Mucosa of descending colon (tissue), 3 donors: ENCODE measurements at regions not wholly inside any gene's neighbourhood (a gene's known extent, or its start where the extent isn't known, plus 50 kb on each side); places are given as distances from the start of the nearest gene placed in this dataset.

ENCODE experiments used
- ATAC-seq: fragments of 200-7000 bp; cut with Tn5 transposase; one replicate; pipeline ENCODE4 v1.9.1; 2020; ENCODE audit warnings: mild to moderate bottlenecking, moderate library complexity
- DNase-seq, 3 donors: peaks; one replicate each; pipeline ENCODE4 v3.0.0-alpha.2; 2020
- H3K36me3 ChIP-seq: fragments of 200-600 bp; one replicate; pipeline ENCODE4 v1.8.0; 2021; ENCODE audit warnings: low read depth, mild to moderate bottlenecking
- H3K4me1 ChIP-seq: fragments of 200-600 bp; one replicate; pipeline ENCODE4 v1.8.0; 2021; ENCODE audit warnings: low read depth, mild to moderate bottlenecking
- H3K4me3 ChIP-seq: fragments of 200-600 bp; one replicate; pipeline ENCODE4 v1.8.0; 2021; ENCODE audit warnings: mild to moderate bottlenecking
- H3K9me3 ChIP-seq: fragments of 200-600 bp; one replicate; pipeline ENCODE4 v1.8.0; 2021; ENCODE audit warnings: mild to moderate bottlenecking
- CTCF ChIP-seq: fragments of 200-600 bp; IDR thresholded peaks from one replicate; pipeline ENCODE4 v1.8.0; 2022; ENCODE audit warnings: antibody characterized with exemption, mild to moderate bottlenecking
- intact Hi-C, 2 donors: fragments of 100-400 bp; cut with DNase I in 1 of 2; cut with micrococcal nuclease in 1 of 2; formaldehyde crosslinking; loops; one replicate each; pipeline versions ENCODE4 v1.11.0 to v1.11.1; 2022; cut with DNase I, micrococcal nuclease
- donor health status: DM: no; HTN: no; CAD: no; lungs with moderate emphysema.
- donor health status: DM: no; HTN: no; CAD: no.
- donor health status: DM: no; HTN: yes; CAD: no.

GRCh38 chr5:85760519-85760918 is 857.2 kb upstream of the COX7C start:
- ATAC-seq (no peak), DNase-seq (no peak)
- Histone ChIP-seq H3K9me3 (peaks cover 2% of the 10 kb centered on the region), H3K4me1 (no peaks in the 10 kb centered on the region), H3K4me3 (no peak overlapping the region), H3K36me3 (no peaks in the 10 kb centered on the region)
- TF ChIP-seq CTCF, result no peak
- intact Hi-C loops, result no loop called here

DNA sequence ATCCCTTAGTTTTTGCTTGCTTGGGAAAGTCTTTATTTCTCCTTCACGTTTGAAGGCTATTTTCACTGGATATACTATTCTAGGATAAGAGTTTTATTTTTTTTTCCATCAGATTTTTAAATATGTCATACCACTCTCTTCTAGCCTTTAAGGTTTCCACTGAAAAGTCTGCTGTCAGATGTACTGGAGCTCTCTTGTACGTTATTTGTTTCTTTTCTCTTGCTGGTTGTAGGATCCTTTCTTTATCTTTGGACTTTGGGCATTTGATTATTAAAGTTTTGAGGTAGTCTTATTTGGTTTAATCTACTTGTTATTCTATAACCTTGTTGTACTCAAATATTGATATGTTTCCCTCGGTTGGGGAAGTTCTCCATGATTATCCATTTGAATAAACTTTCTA is 848.4 kb upstream of the COX7C start:
- DNase-seq, result no peak
- no peak for ATAC-seq
- Histone ChIP-seq H3K4me1 (no peaks in the 10 kb centered on the region), H3K36me3 (no peaks in the 10 kb centered on the region), H3K9me3 (peaks cover 13% of the 10 kb centered on the region), H3K4me3 (no peak overlapping the region)
- no peak for TF ChIP-seq CTCF
- intact Hi-C loops, result no loop called here

DNA sequence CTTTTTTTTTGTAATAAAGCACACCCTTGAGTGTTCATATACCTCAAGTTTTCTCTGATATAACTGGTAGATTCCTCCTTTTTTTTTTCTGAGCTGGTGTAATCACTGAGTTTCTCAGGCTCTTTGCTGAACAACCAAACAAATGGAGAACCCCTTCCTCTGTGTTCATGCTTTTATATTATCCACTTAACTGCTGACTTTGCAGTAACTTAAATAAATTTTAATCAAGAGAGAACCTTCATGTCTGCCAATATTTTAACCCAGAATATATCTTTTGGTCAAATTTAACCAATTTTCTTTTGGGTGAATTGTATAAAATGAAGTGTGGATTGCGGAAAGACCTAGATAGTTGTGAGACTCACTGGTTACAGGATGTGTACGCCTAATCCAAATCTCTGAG is 833.0 kb upstream of the COX7C start:
- H3K36me3 ChIP-seq, result no peaks in the 10 kb centered on the region
- no peak overlapping the region for H3K4me3 ChIP-seq
- TF ChIP-seq CTCF, result no peak
- intact Hi-C loops, result no loop called here
- no peaks in the 10 kb centered on the region for H3K4me1 ChIP-seq
- ATAC-seq, result no peak
- DNase-seq, result no peak
- H3K9me3 ChIP-seq, result no peaks in the 10 kb centered on the region

- intact Hi-C loops, result no loop called here
- H3K4me3 ChIP-seq, result no peak overlapping the region
- H3K4me1 ChIP-seq, result no peaks in the 10 kb centered on the region
- no peaks in the 10 kb centered on the region for H3K9me3 ChIP-seq
- no peak for TF ChIP-seq CTCF
- ATAC-seq (no peak), DNase-seq (no peak)
- no peaks in the 10 kb centered on the region for H3K36me3 ChIP-seq
Measured at GRCh38 chr5:85813146-85813545, 804.6 kb upstream of the COX7C start.

DNA sequence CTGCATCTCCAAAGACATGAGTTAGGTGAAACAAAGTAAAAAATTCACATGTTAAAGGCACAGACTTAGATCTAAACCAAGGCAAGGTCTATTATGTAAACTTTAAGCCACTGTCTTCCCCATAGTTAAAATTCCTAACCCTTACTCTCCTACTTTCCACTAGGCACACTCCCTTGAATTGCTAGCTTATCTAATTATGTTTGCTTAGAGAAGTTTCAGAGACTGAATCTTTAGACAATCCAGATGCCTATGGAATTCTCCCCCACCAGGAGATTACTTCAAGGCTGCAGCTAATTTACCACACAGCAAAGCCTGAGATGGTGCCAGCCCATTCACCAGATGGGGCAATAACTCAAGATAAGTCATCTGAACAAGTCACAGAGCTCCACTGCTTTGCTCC is 803.1 kb upstream of the COX7C start:
- intact Hi-C loops, result no loop called here

More for the DNA sequence above, 803.1 kb upstream of the COX7C start:
- TF ChIP-seq CTCF, result no peak
- Histone ChIP-seq H3K4me1 (no peaks in the 10 kb centered on the region), H3K36me3 (no peaks in the 10 kb centered on the region), H3K9me3 (no peaks in the 10 kb centered on the region), H3K4me3 (no peak overlapping the region)
- ATAC-seq (no peak), DNase-seq (no peak)
